ENCODE measurements at regions not wholly inside any gene's neighbourhood (a gene's known extent, or its start where the extent isn't known, plus 50 kb on each side); places are given as distances from the start of the nearest gene placed in this dataset.

DNA sequence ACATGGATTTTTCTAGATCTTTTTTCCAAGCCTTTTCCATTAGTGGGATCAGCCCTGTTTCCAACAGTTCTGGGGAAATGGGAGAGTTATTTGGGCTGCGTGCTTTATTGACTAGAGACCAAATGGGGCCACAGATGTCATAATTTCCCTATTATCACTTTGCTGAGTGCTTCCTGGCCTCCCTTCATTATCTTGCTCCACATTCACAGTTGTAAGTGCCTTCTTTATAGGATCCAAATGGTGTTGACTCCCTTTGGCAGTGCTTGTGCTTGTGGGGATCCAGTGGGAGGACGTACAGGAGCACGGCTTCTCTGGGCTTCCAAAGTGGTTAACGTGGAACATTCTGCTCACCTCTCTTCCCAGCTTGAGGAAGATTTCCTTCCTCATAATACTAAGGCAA, 141.0 kb upstream of the RMST start:
- TF ChIP-seq FOXP2 (optimal IDR thresholded peaks at IDR 0.05; ENCODE audit: borderline replicate concordance, extremely low read depth, extremely low read length, insufficient read depth) (no peak), TAF1 (IDR thresholded peaks at IDR 0.05; ENCODE audit: borderline replicate concordance, insufficient read depth, low read length) (no peak), POLR2AphosphoS5 (IDR thresholded peaks at IDR 0.05; ENCODE audit: low read depth, low read length) (no peak), SIN3A (IDR thresholded peaks at IDR 0.05; ENCODE audit: borderline replicate concordance, insufficient read depth, low read length) (no peak)
- TF ChIP-seq, protein P1, sequence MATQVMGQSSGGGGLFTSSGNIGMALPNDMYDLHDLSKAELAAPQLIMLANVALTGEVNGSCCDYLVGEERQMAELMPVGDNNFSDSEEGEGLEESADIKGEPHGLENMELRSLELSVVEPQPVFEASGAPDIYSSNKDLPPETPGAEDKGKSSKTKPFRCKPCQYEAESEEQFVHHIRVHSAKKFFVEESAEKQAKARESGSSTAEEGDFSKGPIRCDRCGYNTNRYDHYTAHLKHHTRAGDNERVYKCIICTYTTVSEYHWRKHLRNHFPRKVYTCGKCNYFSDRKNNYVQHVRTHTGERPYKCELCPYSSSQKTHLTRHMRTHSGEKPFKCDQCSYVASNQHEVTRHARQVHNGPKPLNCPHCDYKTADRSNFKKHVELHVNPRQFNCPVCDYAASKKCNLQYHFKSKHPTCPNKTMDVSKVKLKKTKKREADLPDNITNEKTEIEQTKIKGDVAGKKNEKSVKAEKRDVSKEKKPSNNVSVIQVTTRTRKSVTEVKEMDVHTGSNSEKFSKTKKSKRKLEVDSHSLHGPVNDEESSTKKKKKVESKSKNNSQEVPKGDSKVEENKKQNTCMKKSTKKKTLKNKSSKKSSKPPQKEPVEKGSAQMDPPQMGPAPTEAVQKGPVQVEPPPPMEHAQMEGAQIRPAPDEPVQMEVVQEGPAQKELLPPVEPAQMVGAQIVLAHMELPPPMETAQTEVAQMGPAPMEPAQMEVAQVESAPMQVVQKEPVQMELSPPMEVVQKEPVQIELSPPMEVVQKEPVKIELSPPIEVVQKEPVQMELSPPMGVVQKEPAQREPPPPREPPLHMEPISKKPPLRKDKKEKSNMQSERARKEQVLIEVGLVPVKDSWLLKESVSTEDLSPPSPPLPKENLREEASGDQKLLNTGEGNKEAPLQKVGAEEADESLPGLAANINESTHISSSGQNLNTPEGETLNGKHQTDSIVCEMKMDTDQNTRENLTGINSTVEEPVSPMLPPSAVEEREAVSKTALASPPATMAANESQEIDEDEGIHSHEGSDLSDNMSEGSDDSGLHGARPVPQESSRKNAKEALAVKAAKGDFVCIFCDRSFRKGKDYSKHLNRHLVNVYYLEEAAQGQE (IDR thresholded peaks at IDR 0.05; ENCODE audit: insufficient read depth in 1 of 2, low read depth in 2 of 2, low read length in 2 of 2), result no peak

DNA sequence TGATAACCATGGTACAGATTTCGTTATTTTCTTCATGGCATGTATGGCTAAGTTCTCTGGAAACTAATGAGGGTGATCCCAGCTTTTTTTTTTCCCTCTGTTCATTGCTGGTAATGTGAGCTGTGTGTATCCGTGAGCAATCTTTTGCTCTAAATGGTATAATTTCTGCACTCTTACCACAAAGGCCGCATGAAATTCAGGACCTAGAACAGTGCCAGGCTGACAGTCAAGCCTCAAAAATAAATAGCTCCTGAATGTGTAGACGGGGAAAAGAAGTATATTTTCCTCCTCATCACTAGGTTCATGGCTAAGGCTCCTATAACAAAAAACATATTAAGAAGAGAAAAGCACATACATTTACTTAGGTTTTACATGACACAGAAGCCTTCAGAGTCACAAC, 140.2 kb upstream of the RMST start:
- TF ChIP-seq, protein P1 (IDR thresholded peaks at IDR 0.05; ENCODE audit: insufficient read depth in 1 of 2, low read depth in 2 of 2, low read length in 2 of 2), result peak in 1 of 2 experiments; percentile 82; a peak in 2 of 4 replicates
- no peak for TF ChIP-seq FOXP2 (optimal IDR thresholded peaks at IDR 0.05; ENCODE audit: borderline replicate concordance, extremely low read depth, extremely low read length, insufficient read depth)
- no peak for TF ChIP-seq SIN3A (IDR thresholded peaks at IDR 0.05; ENCODE audit: borderline replicate concordance, insufficient read depth, low read length)
- TF ChIP-seq POLR2AphosphoS5 (IDR thresholded peaks at IDR 0.05; ENCODE audit: low read depth, low read length), result no peak
- no peak for TF ChIP-seq TAF1 (IDR thresholded peaks at IDR 0.05; ENCODE audit: borderline replicate concordance, insufficient read depth, low read length)

DNA sequence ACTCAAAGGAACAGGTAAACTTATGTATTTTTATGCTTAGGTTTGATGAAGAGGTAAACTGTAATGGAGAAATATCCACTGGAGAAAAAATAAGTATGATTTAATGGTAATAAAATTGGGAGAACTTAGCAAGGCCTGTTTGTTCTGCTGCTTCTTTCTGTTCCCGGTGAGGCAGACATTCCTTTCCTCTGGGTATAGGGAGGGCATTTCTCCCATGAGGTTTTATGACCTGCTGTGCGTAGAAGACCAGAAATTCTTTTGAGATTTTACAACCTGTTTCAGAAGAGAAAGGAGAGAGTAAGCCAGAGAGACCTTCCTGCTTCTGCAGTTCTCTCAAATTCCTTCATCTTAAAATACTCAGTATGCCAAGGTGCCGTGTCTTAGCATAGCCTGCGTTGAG, 139.4 kb upstream of the RMST start:
- TF ChIP-seq SIN3A (IDR thresholded peaks at IDR 0.05; ENCODE audit: borderline replicate concordance, insufficient read depth, low read length) (no peak), FOXP2 (optimal IDR thresholded peaks at IDR 0.05; ENCODE audit: borderline replicate concordance, extremely low read depth, extremely low read length, insufficient read depth) (no peak), POLR2AphosphoS5 (IDR thresholded peaks at IDR 0.05; ENCODE audit: low read depth, low read length) (no peak), TAF1 (IDR thresholded peaks at IDR 0.05; ENCODE audit: borderline replicate concordance, insufficient read depth, low read length) (no peak)
- TF ChIP-seq, protein P1 (IDR thresholded peaks at IDR 0.05; ENCODE audit: insufficient read depth in 1 of 2, low read depth in 2 of 2, low read length in 2 of 2), result no peak

DNA sequence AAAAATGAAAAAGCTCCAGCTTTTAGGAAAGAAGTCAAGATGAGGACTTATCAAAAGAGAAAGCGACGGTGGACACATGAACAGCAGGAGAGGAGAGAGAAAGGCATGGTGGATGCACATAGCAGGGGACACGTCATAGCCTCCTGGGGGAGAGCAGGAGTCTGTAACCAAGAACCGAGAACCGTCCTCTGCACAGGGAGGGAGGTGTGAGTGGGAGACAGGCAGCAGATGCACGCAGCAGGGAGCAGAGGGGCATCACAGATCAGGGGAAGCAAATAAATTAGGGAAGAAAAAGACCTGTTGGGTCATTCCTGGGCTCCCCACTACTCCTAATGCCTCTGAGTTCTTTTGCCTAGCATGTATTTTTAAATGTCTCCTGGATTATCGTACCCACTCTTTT, 138.1 kb upstream of the RMST start:
- TF ChIP-seq SIN3A (IDR thresholded peaks at IDR 0.05; ENCODE audit: borderline replicate concordance, insufficient read depth, low read length) (no peak), FOXP2 (optimal IDR thresholded peaks at IDR 0.05; ENCODE audit: borderline replicate concordance, extremely low read depth, extremely low read length, insufficient read depth) (no peak), TAF1 (IDR thresholded peaks at IDR 0.05; ENCODE audit: borderline replicate concordance, insufficient read depth, low read length) (no peak), POLR2AphosphoS5 (IDR thresholded peaks at IDR 0.05; ENCODE audit: low read depth, low read length) (no peak)
- TF ChIP-seq, protein P1 (IDR thresholded peaks at IDR 0.05; ENCODE audit: insufficient read depth in 1 of 2, low read depth in 2 of 2, low read length in 2 of 2), result no peak

DNA sequence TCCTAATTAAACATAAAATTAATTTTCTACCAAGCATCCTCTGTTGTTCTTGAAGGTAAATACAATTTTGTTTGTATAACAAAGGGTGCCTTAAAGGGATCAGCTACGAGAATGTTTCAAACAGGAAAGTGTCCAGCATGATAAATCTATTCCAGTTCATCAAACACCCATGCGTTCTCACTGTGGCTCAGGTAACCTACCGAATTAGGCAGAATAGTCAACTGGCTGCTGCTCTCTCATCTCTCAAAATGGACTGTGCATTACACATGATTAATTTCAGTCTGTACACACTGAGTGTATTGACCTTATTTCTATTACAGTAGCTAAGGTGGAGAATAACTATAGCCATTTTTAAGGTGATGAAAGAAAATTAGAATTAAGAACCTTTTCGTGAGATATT, 127.5 kb upstream of the RMST start:
- TF ChIP-seq, protein P1 (IDR thresholded peaks at IDR 0.05; ENCODE audit: insufficient read depth in 1 of 2, low read depth in 2 of 2, low read length in 2 of 2), result no peak
- TF ChIP-seq POLR2AphosphoS5 (IDR thresholded peaks at IDR 0.05; ENCODE audit: low read depth, low read length) (no peak), SIN3A (IDR thresholded peaks at IDR 0.05; ENCODE audit: borderline replicate concordance, insufficient read depth, low read length) (no peak), TAF1 (IDR thresholded peaks at IDR 0.05; ENCODE audit: borderline replicate concordance, insufficient read depth, low read length) (no peak), FOXP2 (optimal IDR thresholded peaks at IDR 0.05; ENCODE audit: borderline replicate concordance, extremely low read depth, extremely low read length, insufficient read depth) (no peak)
